Hematopoietic multipotent progenitor cell treated with erythropoietin and hydrocortisone succinate and interleukin-3 and kit ligand, for 4 days (in vitro differentiated cells): ENCODE measurements at regions not wholly inside any gene's neighbourhood (a gene's known extent, or its start where the extent isn't known, plus 50 kb on each side); places are given as distances from the start of the nearest gene placed in this dataset.
"Not testable (repeated sequence)": the region's sequence is repeated elsewhere in the genome, so short reads cannot be mapped to it uniquely, and the experiment has no call there.

Experiments
- DNase-seq: peaks from one replicate; pipeline ENCODE4 v3.0.0-alpha.2; 2015

- no peak for DNase-seq
Measured at GRCh38 chrX:125681058-125681457, 361.4 kb downstream of the TEX13C start.

- no peak for DNase-seq
Measured at GRCh38 chrX:125681507-125681906, 361.8 kb downstream of the TEX13C start.

- DNase-seq, result not testable (repeated sequence)
Measured at GRCh38 chrX:125690522-125690921, 370.9 kb downstream of the TEX13C start.

GRCh38 chrX:125694171-125694570 lies 374.5 kb downstream of the TEX13C start:
- DNase-seq, result no peak

GRCh38 chrX:125709074-125709473 lies 389.4 kb downstream of the TEX13C start:
- DNase-seq, result no peak

GRCh38 chrX:125709532-125709931 lies 389.9 kb downstream of the TEX13C start:
- DNase-seq, result no peak

- no peak for DNase-seq
Measured at GRCh38 chrX:125710403-125711062, 390.9 kb downstream of the TEX13C start.

GRCh38 chrX:125711103-125711502 lies 391.4 kb downstream of the TEX13C start:
- no peak for DNase-seq

- DNase-seq, result no peak
Measured at GRCh38 chrX:125713633-125714032, 394.0 kb downstream of the TEX13C start.

- no peak for DNase-seq
Measured at GRCh38 chrX:125727117-125727516, 407.4 kb downstream of the TEX13C start.

- DNase-seq, result no peak
Measured at GRCh38 chrX:125736008-125736729, 416.5 kb downstream of the TEX13C start.

- no peak for DNase-seq
Measured at GRCh38 chrX:125742811-125743210, 423.1 kb downstream of the TEX13C start.

- DNase-seq, result no peak
Measured at GRCh38 chrX:125744914-125745313, 421.2 kb downstream of the DCAF12L2 start.

- no peak for DNase-seq
Measured at GRCh38 chrX:125757794-125758564, 408.1 kb downstream of the DCAF12L2 start.

- no peak for DNase-seq
Measured at GRCh38 chrX:125758819-125759218, 407.3 kb downstream of the DCAF12L2 start.

GRCh38 chrX:125762954-125763353 lies 403.1 kb downstream of the DCAF12L2 start:
- DNase-seq, result no peak

- no peak for DNase-seq
Measured at GRCh38 chrX:125765347-125765746, 400.7 kb downstream of the DCAF12L2 start.

GRCh38 chrX:125769628-125770027 lies 396.5 kb downstream of the DCAF12L2 start:
- no peak for DNase-seq

GRCh38 chrX:125778261-125778660 lies 387.8 kb downstream of the DCAF12L2 start:
- DNase-seq, result no peak

- DNase-seq, result no peak
Measured at GRCh38 chrX:125782184-125782583, 383.9 kb downstream of the DCAF12L2 start.

- DNase-seq, result no peak
Measured at GRCh38 chrX:125786316-125786715, 379.8 kb downstream of the DCAF12L2 start.

GRCh38 chrX:125791787-125792186 lies 374.3 kb downstream of the DCAF12L2 start:
- DNase-seq, result no peak

GRCh38 chrX:125810856-125811255 lies 355.2 kb downstream of the DCAF12L2 start:
- DNase-seq, result no peak

- no peak for DNase-seq
Measured at GRCh38 chrX:125826080-125826479, 340.0 kb downstream of the DCAF12L2 start.
